ENCODE measurements at regions not wholly inside any gene's neighbourhood (a gene's known extent, or its start where the extent isn't known, plus 50 kb on each side); places are given as distances from the start of the nearest gene placed in this dataset.
"Not testable (repeated sequence)": the region's sequence is repeated elsewhere in the genome, so short reads cannot be mapped to it uniquely, and the experiment has no call there.

- not testable (repeated sequence) for TF ChIP-seq PBX3 (IDR thresholded peaks at IDR 0.05); USF2 (IDR thresholded peaks at IDR 0.05); REST (IDR thresholded peaks at IDR 0.05); EP300 (IDR thresholded peaks at IDR 0.05); PHF8 (IDR thresholded peaks at IDR 0.05; ENCODE audit: borderline replicate concordance, low read depth); NFE2L2 (conservative IDR thresholded peaks at IDR 0.05; ENCODE audit: low read length); BHLHE40 (IDR thresholded peaks at IDR 0.05; ENCODE audit: low read depth, low read length); RFX5 (IDR thresholded peaks at IDR 0.05); HDAC2 (IDR thresholded peaks at IDR 0.05); MAFK (IDR thresholded peaks at IDR 0.05; ENCODE audit: partially characterized antibody)
- TF ChIP-seq CTCF (IDR thresholded peaks at IDR 0.05): peak; percentile 44
Observed at GRCh38 chr7:6930787-6931186, 104.7 kb upstream of the CCZ1B start.

Data from A549 (cell line).